Endodermal cell (in vitro differentiated cells): ENCODE measurements at regions not wholly inside any gene's neighbourhood (a gene's known extent, or its start where the extent isn't known, plus 50 kb on each side); places are given as distances from the start of the nearest gene placed in this dataset.
"Not testable (repeated sequence)": the region's sequence is repeated elsewhere in the genome, so short reads cannot be mapped to it uniquely, and the experiment has no call there.

ENCODE experiments used
- DNase-seq: peaks from one replicate; pipeline ENCODE4 v3.0.0-alpha.2; 2017
- H3K27ac ChIP-seq: 2 replicates; pipeline ENCODE4 v1.5.1; 2013; ENCODE audit warnings: mild to moderate bottlenecking, low read depth, low read length, moderate library complexity
- H3K27me3 ChIP-seq: 2 replicates; pipeline ENCODE4 v1.6.1; 2013; ENCODE audit warnings: mild to moderate bottlenecking, low read length, moderate library complexity; ENCODE audit not compliant: insufficient read depth, control insufficient read depth, poor library complexity, severe bottlenecking
- H3K36me3 ChIP-seq: 2 replicates; pipeline ENCODE4 v1.7.0; 2013; ENCODE audit warnings: mild to moderate bottlenecking, low read length, moderate library complexity; ENCODE audit not compliant: control insufficient read depth, insufficient read depth
- H3K4me1 ChIP-seq: one replicate; pipeline ENCODE4 v1.7.0; 2013; ENCODE audit warnings: low read length; ENCODE audit not compliant: control insufficient read depth, insufficient read depth
- H3K4me3 ChIP-seq: 2 replicates; pipeline ENCODE4 v1.5.1; 2013; ENCODE audit warnings: mild to moderate bottlenecking, low read length, moderate library complexity
- H3K9ac ChIP-seq: 2 replicates; pipeline ENCODE4 v1.6.1; 2013; ENCODE audit warnings: mild to moderate bottlenecking, low read length, moderate library complexity; ENCODE audit not compliant: poor library complexity, severe bottlenecking; ENCODE audit errors: extremely low read depth
- H3K9me3 ChIP-seq: 2 replicates; pipeline ENCODE4 v1.6.1; 2013; ENCODE audit warnings: mild to moderate bottlenecking, low read length, moderate library complexity; ENCODE audit not compliant: control insufficient read depth
- H3K27ac Mint-ChIP-seq: 2 replicates; pipeline ENCODE4 v1.8.0; 2020; ENCODE audit warnings: mixed read lengths
- H3K27me3 Mint-ChIP-seq: 2 replicates; pipeline ENCODE4 v1.8.0; 2021; ENCODE audit warnings: mild to moderate bottlenecking, mixed read lengths; ENCODE audit not compliant: insufficient read depth
- H3K36me3 Mint-ChIP-seq: 2 replicates; pipeline ENCODE4 v1.8.0; 2020; ENCODE audit warnings: low read depth, mixed read lengths
- H3K4me1 Mint-ChIP-seq: 2 replicates; pipeline ENCODE4 v1.8.0; 2020; ENCODE audit warnings: mixed read lengths
- H3K4me3 Mint-ChIP-seq: 2 replicates; pipeline ENCODE4 v1.8.0; 2020; ENCODE audit warnings: mild to moderate bottlenecking, moderate library complexity, mixed read lengths
- H3K9me3 Mint-ChIP-seq: 2 replicates; pipeline ENCODE4 v1.8.0; 2020; ENCODE audit warnings: mild to moderate bottlenecking, mixed read lengths
- CTCF ChIP-seq: fragments of 200-600 bp; sonication (generic); conservative IDR thresholded peaks from 2 replicates; pipeline ENCODE4 v1.5.0; 2021; ENCODE audit warnings: antibody characterized with exemption, mild to moderate bottlenecking
- WGBS, 2 experiments: methylation state at CpG; one replicate each; pipeline versions ENCODE4 v1.1.5 to v1.1.7; 2013; ENCODE audit warnings: missing lambda C conversion rate in 2 of 2, mixed read lengths in 1 of 2; ENCODE audit not compliant: insufficient coverage in 1 of 2, insufficient read length in 1 of 2; 5-methylcytosine and 5-hydroxymethylcytosine counted together

GRCh38 chr2:131830242-131830945, 302.7 kb downstream of the CCDC74A start:
- H3K27ac ChIP-seq, H3K9me3 Mint-ChIP-seq, H3K27ac Mint-ChIP-seq, H3K36me3 ChIP-seq, H3K4me1 Mint-ChIP-seq, H3K9ac ChIP-seq, H3K4me3 Mint-ChIP-seq, H3K36me3 Mint-ChIP-seq, DNase-seq, H3K9me3 ChIP-seq, H3K4me3 ChIP-seq, H3K27me3 ChIP-seq, H3K27me3 Mint-ChIP-seq, H3K4me1 ChIP-seq: not testable (repeated sequence)
- WGBS, 2 experiments, result 88% methylated on average over 44 of the region's 45 CpGs; no CpG with 5 or more reads in 1 of the 2 experiments
- TF ChIP-seq CTCF, result peak; percentile 26

- not testable (repeated sequence) for H3K9me3 ChIP-seq, H3K4me3 ChIP-seq, H3K27me3 Mint-ChIP-seq, H3K36me3 Mint-ChIP-seq, H3K4me1 ChIP-seq, H3K4me1 Mint-ChIP-seq, H3K9me3 Mint-ChIP-seq, H3K9ac ChIP-seq, H3K4me3 Mint-ChIP-seq, DNase-seq, H3K27me3 ChIP-seq, H3K27ac ChIP-seq, H3K27ac Mint-ChIP-seq, H3K36me3 ChIP-seq
- WGBS, 2 experiments, result 93% methylated on average over 9 of the region's 10 CpGs; no CpG with 5 or more reads in 1 of the 2 experiments
These were observed 303.2 kb downstream of the CCDC74A start for GRCh38 chr2:131830946-131831310.

DNA sequence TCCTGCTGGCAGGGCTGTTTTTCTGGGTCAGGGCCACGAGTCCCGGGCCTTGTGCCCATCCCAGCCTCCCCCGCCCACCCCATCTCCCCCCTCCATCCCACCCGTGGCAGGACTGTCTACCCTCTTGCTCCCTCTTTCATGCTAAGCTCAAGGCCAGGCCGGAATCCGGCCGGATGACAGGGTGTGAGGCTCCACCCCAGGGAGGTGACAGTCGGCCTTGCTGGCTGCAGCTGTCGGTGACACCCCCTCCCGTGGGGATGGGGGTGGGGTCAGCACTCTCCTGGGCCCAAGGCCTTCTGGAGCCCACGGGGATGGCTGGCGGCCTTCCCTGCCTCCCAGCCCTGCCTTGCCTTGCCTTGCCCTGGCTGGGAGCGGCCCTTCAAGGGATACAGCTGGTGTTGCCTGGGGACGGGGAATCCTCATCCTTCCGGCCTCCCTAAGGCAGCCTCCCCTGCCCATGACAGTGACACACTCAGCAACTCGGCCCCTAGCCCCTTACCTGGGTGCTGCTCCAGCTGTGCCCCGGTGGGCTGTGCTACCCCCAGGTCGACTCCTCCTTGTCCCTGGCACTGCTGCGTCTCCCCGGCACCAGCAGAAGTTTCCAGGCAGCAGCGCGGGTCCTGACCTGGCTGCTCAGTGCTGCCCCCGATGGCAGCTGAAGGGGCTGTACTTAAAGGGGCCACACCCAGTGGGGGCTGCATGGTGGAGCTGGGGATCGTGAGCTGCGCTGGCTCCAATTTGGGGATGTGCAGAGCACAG, 303.9 kb downstream of the CCDC74A start:
- not testable (repeated sequence) for H3K36me3 ChIP-seq, H3K9me3 Mint-ChIP-seq, H3K27ac Mint-ChIP-seq, H3K27me3 ChIP-seq, H3K4me1 Mint-ChIP-seq, H3K36me3 Mint-ChIP-seq, H3K9me3 ChIP-seq, H3K9ac ChIP-seq, H3K4me3 ChIP-seq, H3K27me3 Mint-ChIP-seq, H3K4me3 Mint-ChIP-seq, H3K27ac ChIP-seq, H3K4me1 ChIP-seq
- DNase-seq, result peak; percentile 87
- TF ChIP-seq CTCF, result peak; percentile 73
- 70% methylated on average over 18 of the region's 25 CpGs; no CpG with 5 or more reads in 1 of the 2 experiments for WGBS, 2 experiments
